Adrenal gland (tissue), 9 donors: ENCODE measurements at regions not wholly inside any gene's neighbourhood (a gene's known extent, or its start where the extent isn't known, plus 50 kb on each side); places are given as distances from the start of the nearest gene placed in this dataset.

Experiments used
- DNase-seq, 7 donors: peaks; one replicate each; pipeline ENCODE4 v3.0.0-alpha.2; 2019 to 2020
- H3K27ac ChIP-seq, 5 donors: fragments of 200-600 bp; sonication (generic) in 4 of 5; 1 replicate in 3 of 5; 2 replicates in 2 of 5; pipeline versions ENCODE4 v1.5.1 to v1.8.0; 2016 to 2020; ENCODE audit warnings: mild to moderate bottlenecking in 1 of 5
- H3K27me3 ChIP-seq: fragments of 200-600 bp; 2 replicates; pipeline ENCODE4 v1.8.0; 2021
- H3K36me3 ChIP-seq, 2 donors: fragments of 200-600 bp; replicated peaks in 1 of 2; 1 replicate in 1 of 2; 2 replicates in 1 of 2; pipeline versions ENCODE4 v1.5.1 to v1.8.0; 2018 to 2022
- H3K4me1 ChIP-seq, 2 donors: fragments of 200-600 bp; replicated peaks in 1 of 2; 1 replicate in 1 of 2; 2 replicates in 1 of 2; pipeline versions ENCODE4 v1.5.1 to v1.8.0; 2018 to 2021
- H3K4me3 ChIP-seq, 4 donors: fragments of 200-600 bp; sonication (generic) in 3 of 4; one replicate each; pipeline ENCODE4 v1.5.1; 2016 to 2018
- H3K9me3 ChIP-seq, 3 donors: fragments of 200-600 bp; sonication (generic) in 1 of 3; replicated peaks in 1 of 3; 1 replicate in 2 of 3; 2 replicates in 1 of 3; pipeline versions ENCODE4 v1.5.1 to v1.8.0; 2016 to 2021
- POLR2A ChIP-seq, 2 donors: fragments of 450-650 bp; IDR thresholded peaks; one replicate each; pipeline ENCODE4 v1.6.1; 2017; ENCODE audit warnings: antibody characterized with exemption in 2 of 2, mild to moderate bottlenecking in 2 of 2, moderate library complexity in 1 of 2
- WGBS, 4 donors: extraction: QIAGEN DNeasy Blood & Tissue Kit in 2 of 4; methylation state at CpG; one replicate each; pipeline versions ENCODE4 v1.1.5 to v1.1.7; 2013 to 2017; 5-methylcytosine and 5-hydroxymethylcytosine counted together
- intact Hi-C, 2 donors: fragments of 100-400 bp; cut with DNase I; formaldehyde crosslinking; loops; one replicate each; pipeline versions ENCODE4 v1.14.1 to v1.15.0; 2022 to 2023
- TF ChIP-seq, protein P1 (sequence below), 6 experiments: fragments of 450-650 bp in 4 of 6; fragments of 200-600 bp in 2 of 6; sonication (generic) in 1 of 6; IDR thresholded peaks; 1 replicate in 5 of 6; 2 replicates in 1 of 6; pipeline versions ENCODE4 v1.5.1 to v1.8.0; 2016 to 2021; ENCODE audit warnings: antibody characterized with exemption in 6 of 6, mild to moderate bottlenecking in 2 of 6, moderate library complexity in 1 of 6
- donor health status: healthy with polysubstance abuse.
- donor health status: Bipolar disorder and iron deficiency.
- donor health status: DM: yes; HTN: yes; CAD: no.
- donor health status: DM: no; HTN: no; CAD: no.
- donor health status: DM: no; HTN: no; CAD: no.

DNA sequence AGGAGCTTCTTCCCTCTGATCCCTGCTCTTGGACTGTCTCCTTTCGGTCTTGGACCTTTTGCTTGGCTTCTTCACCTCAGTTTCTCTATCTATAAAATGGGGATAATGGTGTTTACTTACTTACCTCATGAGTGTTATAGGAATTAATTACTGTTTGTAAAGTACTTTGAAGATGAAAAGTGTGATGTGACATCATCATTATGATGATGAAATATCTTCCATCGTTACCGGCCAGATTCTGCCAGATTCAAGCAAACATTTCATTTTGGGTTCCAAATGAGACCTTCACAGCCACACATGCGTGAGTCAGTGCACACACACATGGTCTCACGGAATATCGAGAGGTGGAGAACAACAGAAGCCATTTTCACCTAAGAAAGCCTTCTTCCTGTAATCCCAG is 220.1 kb upstream of the RPL34 start:
- Histone ChIP-seq H3K4me3 (no peak overlapping the region), H3K27me3 (no peaks in the 10 kb centered on the region), H3K9me3 (no peaks in the 10 kb centered on the region), H3K4me1 (no peaks in the 10 kb centered on the region), H3K27ac (no peak overlapping the region), H3K36me3 (no peaks in the 10 kb centered on the region)
- WGBS, 4 donors = 89 to 93% (median 93%) methylated on average over 6 of the region's 6 CpGs
- intact Hi-C loops = no loop called here
- no peak for DNase-seq
- no peak for TF ChIP-seq POLR2A (IDR thresholded peaks at IDR 0.05)

- Histone ChIP-seq H3K4me3 (no peak overlapping the region), H3K27ac (no peak overlapping the region), H3K36me3 (no peaks in the 10 kb centered on the region), H3K4me1 (no peaks in the 10 kb centered on the region), H3K9me3 (no peaks in the 10 kb centered on the region), H3K27me3 (no peaks in the 10 kb centered on the region)
- 82 to 86% (median 84%) methylated on average over 12 of the region's 12 CpGs for WGBS, 4 donors
- TF ChIP-seq, protein P1, sequence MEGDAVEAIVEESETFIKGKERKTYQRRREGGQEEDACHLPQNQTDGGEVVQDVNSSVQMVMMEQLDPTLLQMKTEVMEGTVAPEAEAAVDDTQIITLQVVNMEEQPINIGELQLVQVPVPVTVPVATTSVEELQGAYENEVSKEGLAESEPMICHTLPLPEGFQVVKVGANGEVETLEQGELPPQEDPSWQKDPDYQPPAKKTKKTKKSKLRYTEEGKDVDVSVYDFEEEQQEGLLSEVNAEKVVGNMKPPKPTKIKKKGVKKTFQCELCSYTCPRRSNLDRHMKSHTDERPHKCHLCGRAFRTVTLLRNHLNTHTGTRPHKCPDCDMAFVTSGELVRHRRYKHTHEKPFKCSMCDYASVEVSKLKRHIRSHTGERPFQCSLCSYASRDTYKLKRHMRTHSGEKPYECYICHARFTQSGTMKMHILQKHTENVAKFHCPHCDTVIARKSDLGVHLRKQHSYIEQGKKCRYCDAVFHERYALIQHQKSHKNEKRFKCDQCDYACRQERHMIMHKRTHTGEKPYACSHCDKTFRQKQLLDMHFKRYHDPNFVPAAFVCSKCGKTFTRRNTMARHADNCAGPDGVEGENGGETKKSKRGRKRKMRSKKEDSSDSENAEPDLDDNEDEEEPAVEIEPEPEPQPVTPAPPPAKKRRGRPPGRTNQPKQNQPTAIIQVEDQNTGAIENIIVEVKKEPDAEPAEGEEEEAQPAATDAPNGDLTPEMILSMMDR (IDR thresholded peaks at IDR 0.05) = no peak
- TF ChIP-seq POLR2A (IDR thresholded peaks at IDR 0.05) = no peak
- no peak for DNase-seq
- intact Hi-C loops = no loop called here
These were observed 220.6 kb upstream of the RPL34 start for GRCh38 chr4:108399610-108400265.

DNA sequence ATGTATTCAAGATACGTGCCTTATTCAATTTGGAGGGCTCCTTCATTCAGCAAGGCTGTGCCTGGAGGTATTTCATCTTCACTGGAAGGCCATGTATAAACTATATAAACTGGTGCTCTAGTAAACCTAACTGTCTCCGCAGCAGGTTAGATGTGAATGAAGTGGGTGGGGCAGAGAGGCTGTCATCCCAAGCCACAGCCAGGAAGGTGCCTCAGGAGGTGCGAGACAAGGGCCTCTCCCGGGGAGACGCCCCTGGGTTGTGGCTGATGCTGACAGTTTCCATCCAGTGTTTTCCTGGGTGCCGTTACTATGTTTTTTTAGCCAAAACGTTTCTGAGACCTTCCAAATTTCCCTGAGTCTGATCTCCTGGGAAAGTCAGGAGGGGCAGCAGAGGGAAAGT is 221.5 kb upstream of the RPL34 start:
- no peaks in the 10 kb centered on the region for H3K4me1 ChIP-seq
- no peak overlapping the region for H3K27ac ChIP-seq
- 77 to 88% (median 81%) methylated on average over 7 of the region's 7 CpGs for WGBS, 4 donors
- H3K4me3 ChIP-seq = no peak overlapping the region
- TF ChIP-seq POLR2A (IDR thresholded peaks at IDR 0.05) = no peak
- TF ChIP-seq, protein P1 (IDR thresholded peaks at IDR 0.05) = no peak
- H3K27me3 ChIP-seq = no peaks in the 10 kb centered on the region
- DNase-seq = no peak
- H3K36me3 ChIP-seq = no peaks in the 10 kb centered on the region
- intact Hi-C loops = no loop called here
- H3K9me3 ChIP-seq = no peaks in the 10 kb centered on the region

DNA sequence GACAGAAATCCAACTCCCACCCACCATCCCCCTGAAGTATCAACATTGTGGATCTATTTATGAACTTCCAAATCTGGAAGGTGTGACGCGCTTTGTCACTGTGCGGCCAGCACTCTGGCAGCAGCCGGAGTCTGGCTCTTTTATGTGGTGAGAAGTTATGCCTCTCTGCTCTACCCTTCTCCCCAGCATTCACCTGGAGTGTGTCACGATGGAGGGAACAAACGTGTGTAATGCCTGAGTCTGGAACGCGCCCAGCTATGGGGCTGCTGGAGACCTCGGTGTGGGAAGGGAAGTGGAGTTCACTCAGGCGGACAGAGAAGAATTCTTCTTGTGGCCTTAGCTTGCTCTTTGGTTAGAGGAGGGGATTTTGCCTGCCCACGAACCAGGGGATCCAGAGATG is 222.1 kb upstream of the RPL34 start:
- WGBS, 4 donors = 84 to 88% (median 86%) methylated on average over 11 of the region's 11 CpGs

More for the DNA sequence above, 222.1 kb upstream of the RPL34 start:
- no peak for DNase-seq
- H3K4me1 ChIP-seq = no peaks in the 10 kb centered on the region
- no peaks in the 10 kb centered on the region for H3K36me3 ChIP-seq
- H3K4me3 ChIP-seq = no peak overlapping the region
- TF ChIP-seq, protein P1 (IDR thresholded peaks at IDR 0.05) = no peak
- TF ChIP-seq POLR2A (IDR thresholded peaks at IDR 0.05) = no peak
- no peak overlapping the region for H3K27ac ChIP-seq
- no peaks in the 10 kb centered on the region for H3K9me3 ChIP-seq
- intact Hi-C loops = no loop called here
- no peaks in the 10 kb centered on the region for H3K27me3 ChIP-seq
